OCI-LY3 (cell line): ENCODE measurements at regions not wholly inside any gene's neighbourhood (a gene's known extent, or its start where the extent isn't known, plus 50 kb on each side); places are given as distances from the start of the nearest gene placed in this dataset.

Experiments
- EZH2phosphoT487 ChIP-seq: fragments of 200-600 bp; shearing (Covaris generic); IDR thresholded peaks from 2 replicates; pipeline ENCODE4 v1.6.1; 2018; ENCODE audit warnings: antibody characterized with exemption, mixed run types, low read depth
- TF ChIP-seq, protein P1 (sequence below): fragments of 200-600, 300-600 bp; sonication (generic); IDR thresholded peaks from 2 replicates; pipeline ENCODE4 v1.5.1; 2014; ENCODE audit warnings: antibody characterized with exemption, low read length, low read depth

DNA sequence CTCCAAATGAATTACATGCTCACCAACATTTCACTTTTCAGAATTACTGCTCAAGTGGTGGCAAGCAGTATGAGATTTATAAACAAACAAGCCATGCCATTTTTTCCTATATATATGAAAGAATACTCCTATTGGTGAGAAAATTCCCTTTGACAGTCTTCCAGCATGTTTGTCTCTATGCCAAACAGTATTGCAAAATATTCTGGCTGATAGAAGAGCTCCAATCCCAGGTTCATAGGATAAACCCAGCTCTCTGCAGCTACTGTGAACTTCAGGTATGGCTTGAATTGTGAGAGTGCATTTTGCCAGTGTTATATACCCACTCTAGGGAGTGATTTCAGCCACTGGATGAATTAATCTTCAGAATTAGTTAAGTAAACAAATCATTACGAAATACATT, 108.8 kb downstream of the MAGEC2 start:
- TF ChIP-seq, protein P1, sequence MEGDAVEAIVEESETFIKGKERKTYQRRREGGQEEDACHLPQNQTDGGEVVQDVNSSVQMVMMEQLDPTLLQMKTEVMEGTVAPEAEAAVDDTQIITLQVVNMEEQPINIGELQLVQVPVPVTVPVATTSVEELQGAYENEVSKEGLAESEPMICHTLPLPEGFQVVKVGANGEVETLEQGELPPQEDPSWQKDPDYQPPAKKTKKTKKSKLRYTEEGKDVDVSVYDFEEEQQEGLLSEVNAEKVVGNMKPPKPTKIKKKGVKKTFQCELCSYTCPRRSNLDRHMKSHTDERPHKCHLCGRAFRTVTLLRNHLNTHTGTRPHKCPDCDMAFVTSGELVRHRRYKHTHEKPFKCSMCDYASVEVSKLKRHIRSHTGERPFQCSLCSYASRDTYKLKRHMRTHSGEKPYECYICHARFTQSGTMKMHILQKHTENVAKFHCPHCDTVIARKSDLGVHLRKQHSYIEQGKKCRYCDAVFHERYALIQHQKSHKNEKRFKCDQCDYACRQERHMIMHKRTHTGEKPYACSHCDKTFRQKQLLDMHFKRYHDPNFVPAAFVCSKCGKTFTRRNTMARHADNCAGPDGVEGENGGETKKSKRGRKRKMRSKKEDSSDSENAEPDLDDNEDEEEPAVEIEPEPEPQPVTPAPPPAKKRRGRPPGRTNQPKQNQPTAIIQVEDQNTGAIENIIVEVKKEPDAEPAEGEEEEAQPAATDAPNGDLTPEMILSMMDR = no peak
- TF ChIP-seq EZH2phosphoT487 = no peak
